Endothelial cell of hepatic sinusoid (primary cell): ENCODE measurements at regions not wholly inside any gene's neighbourhood (a gene's known extent, or its start where the extent isn't known, plus 50 kb on each side); places are given as distances from the start of the nearest gene placed in this dataset.
"Not testable (repeated sequence)": the region's sequence is repeated elsewhere in the genome, so short reads cannot be mapped to it uniquely, and the experiment has no call there.

Experiments used
- in situ Hi-C: cut with HindIII; loops from 2 replicates; pipeline ENCODE4 v1.10.0; 2017; ENCODE audit warnings: low sequenced_read_pairs

DNA sequence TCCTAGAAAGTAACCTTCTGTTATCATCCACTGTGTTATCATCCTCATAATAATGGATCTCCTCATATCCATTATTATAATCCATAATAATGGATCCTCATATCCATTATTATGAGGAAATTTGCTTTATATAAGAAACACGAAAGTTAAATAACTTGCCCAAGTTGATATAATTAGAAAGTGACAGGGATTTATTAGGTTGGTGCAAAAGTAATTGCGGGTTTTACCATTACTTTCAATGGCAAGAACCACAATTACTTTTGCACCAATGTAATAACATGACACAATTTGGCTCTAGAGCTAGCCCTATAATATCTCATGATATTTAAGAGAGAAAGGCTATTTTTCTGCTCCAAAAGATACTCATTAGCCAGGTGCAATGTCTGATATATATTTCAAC lies 275.7 kb upstream of the STXBP5 start:
- in situ Hi-C loops = no loop called here

DNA sequence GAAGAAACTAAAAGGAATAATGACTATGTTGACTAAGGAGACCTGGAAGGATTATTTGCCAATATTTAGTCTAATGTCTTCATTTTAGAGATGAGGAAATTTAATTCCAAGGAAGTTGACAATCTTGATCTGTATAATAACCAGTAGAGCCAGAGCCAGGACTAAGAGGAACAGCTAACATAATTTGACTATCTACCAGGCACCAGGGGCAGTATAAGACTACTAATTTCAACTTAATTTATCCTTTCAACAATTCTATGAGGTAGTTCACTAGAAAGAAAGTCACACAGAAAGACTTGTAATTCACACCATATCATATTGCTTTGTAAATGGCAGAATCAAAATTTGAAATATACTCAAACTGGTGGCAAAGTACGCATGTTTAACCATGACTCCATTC lies 273.0 kb upstream of the STXBP5 start:
- in situ Hi-C loops = loop anchor here (5.0 kb wide), 1 partner anchor 36 kb away; no protein-coding TSS in a partner anchor

DNA sequence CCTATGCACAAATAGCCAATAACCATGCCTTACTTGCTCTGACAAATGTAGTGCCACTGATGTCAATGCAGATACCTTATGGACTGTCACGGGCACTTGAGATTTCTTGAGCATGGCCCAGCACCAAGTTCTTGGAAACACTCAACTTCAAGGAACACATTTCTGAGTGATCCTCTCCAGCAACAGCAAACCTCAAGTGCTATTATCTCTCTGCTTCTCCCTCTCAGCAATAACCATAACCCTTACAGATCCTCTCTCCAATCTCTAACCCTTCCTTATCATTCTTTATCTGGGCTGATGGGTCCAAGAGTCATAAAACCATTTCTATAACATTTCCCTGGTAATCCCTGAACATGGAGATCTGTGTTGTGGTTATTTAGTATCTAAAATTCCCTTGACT lies 266.9 kb upstream of the STXBP5 start:
- in situ Hi-C loops = no loop called here

DNA sequence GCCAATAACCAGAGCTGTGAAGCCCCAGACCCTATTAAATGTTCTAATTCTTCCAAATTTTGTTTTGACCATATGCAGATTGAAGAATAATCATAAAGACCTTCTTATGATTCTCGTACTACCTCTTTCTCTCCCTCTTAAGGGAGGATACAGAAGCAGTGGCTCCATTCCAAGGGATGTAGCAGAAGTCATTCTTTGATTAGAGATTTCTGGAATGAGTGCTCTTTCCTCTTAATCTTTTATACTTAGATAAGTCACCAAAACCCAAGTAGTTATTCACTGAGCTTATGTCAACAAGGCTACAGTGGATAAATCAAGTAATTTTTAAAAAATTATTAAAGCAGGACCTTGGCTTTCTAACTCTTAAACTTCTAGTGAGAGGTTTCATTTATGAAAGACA lies 266.0 kb upstream of the STXBP5 start:
- in situ Hi-C loops = no loop called here

DNA sequence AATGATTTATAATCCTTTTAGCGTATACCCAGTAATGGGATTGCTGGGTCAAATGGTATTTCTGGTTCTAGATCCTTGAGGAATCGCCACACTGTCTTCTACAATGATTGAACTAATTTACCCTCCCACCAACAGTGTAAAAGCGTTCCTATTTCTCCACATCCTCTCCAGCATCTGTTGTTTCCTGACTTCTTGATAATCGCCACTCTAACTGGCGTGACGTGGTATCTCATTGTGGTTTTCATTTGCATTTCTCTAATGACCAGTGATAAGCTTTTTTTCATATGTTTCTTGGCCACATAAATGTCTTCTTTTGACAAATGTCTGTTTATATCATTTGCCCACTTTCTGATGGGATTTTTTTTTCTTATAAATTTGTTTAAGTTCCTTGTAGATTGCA lies 264.8 kb upstream of the STXBP5 start:
- in situ Hi-C loops = not testable (repeated sequence)

DNA sequence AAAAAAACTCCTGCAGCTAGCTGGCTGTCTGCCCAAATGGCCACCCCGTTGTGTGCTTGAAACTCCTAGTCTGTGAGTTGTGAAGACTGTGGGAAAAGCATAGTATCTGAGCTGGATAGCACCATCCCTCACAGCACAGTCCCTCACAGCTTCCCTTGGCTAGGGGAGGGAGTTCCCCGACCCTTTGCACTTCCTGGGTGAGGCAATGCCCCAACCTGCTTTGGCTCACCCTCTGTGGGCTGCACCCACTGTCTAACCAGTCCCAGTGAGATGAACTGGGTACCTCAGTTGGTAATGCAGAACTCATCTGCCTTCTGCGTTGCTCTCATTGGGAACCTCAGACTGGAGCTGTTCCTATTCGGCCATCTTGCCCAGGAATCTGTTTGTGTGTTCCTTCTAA lies 260.6 kb upstream of the STXBP5 start:
- in situ Hi-C loops = no loop called here

DNA sequence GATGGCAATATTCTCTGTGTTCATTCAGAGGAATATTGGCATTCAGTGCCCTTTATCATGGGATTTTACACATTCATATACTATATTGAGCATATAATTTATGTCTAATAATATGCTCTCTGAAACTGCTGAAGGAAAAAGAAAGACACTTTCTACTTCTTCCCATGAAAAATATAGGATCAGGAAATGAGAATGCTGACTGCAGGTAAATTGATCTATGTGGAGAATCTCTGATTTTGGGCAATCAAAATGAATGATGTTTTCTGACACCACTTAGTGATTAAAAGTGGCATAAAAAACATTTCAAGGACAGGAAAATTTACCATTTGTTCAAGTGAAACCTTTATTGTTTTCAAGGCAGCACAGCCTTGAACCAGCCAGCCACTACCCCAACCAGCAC lies 260.1 kb upstream of the STXBP5 start:
- in situ Hi-C loops = no loop called here

DNA sequence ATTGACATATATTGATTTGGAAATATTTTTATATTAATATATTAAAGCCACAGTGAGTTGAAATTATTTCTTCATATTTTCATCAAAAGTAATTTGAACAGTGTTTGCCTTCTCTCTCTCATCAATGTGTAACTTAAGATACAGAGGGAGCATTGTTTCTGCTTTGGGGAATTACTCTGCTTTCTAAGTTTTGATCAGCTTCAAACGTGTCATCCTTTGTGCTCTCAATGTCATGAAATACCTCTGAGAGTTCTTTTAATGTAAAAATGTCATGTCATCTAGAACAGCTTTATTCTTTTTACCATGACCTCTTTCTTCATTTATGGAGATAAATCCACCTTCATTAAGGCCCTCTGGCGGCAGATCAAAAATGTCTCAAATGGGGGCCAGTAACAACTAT lies 259.4 kb upstream of the STXBP5 start:
- in situ Hi-C loops = no loop called here

DNA sequence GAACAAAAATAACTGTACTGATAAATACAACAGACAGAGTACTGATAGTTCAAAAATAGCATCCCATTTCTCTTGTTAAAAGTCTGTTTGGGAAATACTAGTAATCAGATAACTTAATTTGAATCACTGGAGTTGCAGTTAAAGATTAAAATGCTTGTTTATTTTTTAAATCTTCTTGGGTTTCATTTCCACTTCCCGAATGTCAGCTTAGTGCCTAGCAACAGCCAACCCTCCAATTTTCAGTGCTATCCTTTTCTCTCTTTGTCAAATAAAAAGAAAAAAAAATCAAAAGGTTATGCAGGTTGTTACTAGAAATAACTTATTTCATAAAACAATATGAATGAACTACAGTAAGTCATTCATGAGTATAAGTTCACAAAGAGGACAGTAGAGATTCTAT lies 257.7 kb upstream of the STXBP5 start:
- in situ Hi-C loops = no loop called here

DNA sequence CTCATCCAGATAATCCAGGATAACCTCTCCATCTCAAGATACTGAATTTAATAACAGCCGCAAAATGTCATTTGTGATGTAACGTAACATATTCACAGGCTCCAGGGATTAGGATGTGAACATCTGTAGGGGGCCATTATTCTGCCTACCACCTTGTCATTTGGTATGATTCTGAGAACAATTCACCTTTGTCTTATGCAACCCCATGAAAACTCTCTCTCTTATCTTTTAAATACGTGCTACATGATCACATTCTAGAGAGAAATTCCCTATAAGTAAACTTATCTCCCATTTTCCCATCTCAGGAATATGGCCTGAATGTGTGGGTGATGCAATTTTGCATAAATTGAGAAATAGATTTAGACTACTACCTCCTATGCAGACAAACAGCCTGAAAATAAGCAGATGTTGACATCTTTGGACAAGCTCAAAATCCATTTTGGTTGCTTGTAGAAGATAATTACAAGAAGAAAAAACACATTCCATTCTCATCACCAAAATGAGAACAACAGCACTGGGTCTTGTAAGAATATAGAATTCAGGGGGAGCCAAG lies 255.4 kb upstream of the STXBP5 start:
- in situ Hi-C loops = no loop called here

DNA sequence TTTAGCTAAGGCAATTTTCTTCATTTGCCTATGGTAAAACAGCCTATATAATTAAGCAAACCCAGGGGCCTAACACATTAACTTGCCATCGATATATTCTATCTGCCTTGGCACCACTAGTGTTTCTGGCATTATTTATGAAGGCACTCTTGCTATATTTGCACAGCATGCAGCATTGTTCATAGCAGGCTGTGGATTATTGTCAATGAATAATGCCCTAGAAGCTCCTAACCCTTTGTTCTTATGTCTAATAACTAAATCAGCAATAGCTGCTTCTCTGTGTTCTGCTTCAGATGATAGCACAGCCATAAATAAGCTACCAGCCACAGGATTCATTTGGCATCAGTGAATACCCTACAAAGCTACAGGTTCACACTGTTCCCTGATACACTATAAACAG lies 254.8 kb upstream of the STXBP5 start:
- in situ Hi-C loops = no loop called here

DNA sequence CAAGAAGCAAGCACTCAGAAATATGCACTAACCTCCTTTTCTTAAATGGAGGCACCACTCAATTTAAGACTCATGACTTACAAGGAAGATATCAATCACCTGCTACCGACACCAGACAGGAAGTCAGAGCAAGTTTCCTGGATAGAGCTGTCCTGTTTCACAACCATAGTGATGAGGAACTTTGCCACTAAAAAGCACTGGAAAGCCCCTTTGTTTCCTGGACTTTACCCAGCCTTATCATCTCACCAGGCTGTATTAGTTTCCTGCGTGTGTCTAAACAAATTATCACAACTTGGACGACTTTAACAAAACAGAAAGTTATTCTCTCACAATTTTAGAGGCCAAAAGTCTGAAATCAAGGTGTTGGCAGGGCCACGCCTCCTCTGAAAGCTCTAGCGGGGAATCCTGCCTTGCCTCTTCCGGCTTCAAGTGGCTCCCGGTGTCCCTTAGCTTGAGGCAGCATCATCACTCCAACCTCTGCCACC lies 253.8 kb upstream of the STXBP5 start:
- in situ Hi-C loops = no loop called here

DNA sequence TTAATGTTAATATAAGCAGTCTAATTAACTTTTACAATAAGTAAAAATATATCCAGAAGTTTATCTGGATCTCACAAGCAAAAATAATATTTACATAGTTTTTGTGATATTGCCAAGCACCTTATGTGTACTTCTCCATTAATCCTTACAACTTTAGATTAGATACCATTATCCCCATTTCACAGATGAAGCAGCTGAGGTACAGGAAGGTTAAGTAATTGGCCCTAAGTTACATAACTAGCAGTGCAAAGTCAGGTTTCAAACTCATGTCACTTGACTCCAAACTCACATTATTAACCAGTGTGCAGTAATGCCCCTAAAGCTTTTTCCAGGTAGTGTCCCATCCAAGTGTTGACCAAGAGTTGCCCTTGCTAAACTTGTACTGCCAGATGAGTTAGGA lies 248.6 kb upstream of the STXBP5 start:
- in situ Hi-C loops = no loop called here

DNA sequence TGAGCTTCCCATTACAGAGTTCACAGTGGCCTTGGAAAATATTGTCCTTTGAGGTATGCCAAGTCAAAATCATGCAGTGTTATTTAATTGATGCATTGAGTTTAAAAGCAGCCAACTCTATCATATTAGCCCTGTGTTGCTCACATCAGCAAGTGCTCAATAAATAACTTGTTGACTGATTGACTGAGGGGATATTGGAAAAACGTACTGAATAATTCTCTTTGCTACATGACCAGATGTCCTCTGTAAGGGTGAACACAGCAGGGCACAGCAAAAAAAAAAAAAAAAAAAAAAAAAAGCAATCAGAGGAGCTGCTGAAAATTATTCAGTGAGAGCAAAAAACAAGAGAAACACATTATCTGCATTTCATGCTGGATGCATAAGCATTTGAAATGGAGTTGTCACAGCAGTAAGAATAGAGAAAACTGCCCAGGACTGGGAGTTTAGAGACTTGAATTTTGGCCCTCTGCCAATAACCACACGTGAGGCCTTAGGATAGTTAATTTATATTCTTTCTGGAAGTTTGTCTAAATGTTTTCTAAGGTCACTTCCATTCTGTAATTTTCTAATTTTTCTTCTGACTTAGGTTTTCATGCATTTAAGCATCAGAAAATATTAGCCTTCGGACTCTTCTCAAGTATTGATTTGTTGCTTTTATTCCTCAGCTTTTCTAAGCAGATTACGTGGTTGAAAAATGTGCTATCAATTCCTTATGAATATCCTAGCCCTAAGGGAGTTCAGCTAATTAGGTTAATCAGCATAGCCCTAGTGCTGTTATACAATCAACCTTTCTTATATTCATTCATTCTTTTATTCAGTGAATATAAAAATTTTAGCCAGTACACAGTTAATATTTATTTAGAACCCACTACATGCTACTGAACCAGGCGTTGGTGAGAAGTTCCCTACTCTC lies 246.8 kb upstream of the STXBP5 start:
- in situ Hi-C loops = no loop called here

DNA sequence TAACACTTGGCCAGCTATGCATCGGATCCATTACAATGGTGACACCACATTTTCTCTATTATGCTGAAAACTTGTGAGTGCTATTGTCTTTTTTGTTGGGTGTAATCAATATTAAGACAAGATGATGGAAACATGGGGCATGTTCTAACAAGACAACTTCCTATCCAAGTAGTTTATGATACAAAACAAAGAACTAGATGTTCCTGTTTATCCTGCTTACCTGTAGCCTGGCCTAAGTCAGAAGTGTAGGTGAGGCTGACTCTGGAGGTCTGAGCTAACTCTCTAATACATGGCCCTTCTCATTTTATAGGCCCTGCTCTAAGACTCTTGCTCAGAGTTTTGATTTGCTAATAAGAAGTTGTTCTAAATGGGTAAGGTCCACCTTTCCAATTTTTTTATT lies 242.4 kb upstream of the STXBP5 start:
- in situ Hi-C loops = no loop called here

DNA sequence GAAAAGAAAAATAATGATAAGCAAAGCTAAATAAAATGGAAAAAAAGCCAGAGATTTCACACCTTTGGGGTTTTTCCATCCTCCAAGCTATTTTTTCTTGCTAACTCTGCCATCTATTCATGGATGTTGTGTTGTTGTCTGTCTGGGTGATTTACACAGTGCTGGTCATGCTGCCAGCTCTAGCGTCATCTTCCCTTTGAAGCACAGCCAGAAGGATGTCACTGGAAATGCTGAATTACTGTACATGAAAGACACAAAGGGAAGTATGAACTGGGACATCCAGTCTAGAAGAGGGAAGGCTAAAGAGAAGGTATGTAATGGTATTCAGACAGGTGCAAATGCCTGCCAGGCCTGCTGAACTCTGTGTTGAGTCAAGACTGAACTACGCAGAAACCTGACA lies 241.9 kb upstream of the STXBP5 start:
- in situ Hi-C loops = no loop called here

DNA sequence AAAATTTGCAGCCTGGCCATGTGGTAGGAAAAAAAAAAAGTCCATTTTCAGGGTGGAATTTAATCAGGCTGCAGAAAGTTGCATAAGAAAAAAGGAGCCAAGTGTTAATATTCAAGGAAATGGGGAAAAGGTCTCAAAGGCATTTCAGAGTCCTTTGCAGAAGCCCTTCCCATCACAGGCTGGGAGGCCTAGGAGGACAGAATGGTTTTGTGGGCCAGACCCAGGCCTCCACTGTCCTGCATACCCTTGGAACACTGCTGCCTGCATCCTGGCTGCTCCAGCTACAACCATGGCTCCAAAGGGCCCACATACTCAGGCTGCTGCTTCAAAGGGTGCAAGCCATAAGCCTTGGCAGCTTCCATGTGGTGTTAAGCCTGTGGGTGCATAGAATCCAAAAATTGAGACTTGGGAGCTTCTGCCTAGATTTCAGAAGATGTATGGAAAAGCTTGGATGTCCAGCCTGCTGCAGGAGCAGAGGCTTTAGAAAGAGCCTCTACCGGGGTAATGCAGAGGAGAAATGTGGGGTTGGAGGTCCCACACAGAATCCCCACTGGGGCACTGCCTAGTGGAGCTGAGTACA lies 239.0 kb upstream of the STXBP5 start:
- in situ Hi-C loops = loop anchor here (5.0 kb wide), 1 partner anchor 33 kb away; no protein-coding TSS in a partner anchor

DNA sequence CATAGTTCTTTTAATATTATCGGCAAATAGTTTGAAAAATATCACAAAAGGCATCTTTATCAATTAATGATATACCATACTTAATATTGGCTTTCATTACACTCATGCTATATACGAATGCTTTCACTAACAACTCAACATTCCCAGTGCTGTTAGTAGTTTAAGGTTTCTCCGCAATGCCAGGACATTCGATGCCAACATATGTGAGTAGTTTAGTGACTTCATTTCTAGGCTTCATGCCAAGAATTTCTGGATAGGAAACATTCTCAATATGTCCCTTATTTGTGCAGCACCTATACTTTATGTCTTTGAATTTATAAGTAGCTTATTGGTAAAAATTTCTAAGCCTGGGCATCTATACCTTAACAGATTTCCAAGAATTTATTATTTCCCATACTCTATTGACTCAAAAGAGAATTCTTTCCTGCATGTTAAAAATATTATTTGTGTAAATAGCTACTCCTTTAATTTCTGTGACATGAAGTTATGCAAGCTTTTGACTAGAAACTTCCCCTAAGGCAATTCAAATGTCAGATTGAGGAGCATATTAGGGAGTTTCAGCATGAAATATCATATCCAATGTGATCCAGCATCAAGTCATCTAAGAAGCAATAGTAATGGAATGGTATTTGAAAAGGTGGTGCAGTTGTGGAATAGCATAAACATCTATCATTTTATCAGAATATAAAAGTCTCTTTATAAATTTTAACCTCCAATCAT lies 236.0 kb upstream of the STXBP5 start:
- in situ Hi-C loops = loop anchor here (5.0 kb wide), 1 partner anchor 36 kb away; no protein-coding TSS in a partner anchor

DNA sequence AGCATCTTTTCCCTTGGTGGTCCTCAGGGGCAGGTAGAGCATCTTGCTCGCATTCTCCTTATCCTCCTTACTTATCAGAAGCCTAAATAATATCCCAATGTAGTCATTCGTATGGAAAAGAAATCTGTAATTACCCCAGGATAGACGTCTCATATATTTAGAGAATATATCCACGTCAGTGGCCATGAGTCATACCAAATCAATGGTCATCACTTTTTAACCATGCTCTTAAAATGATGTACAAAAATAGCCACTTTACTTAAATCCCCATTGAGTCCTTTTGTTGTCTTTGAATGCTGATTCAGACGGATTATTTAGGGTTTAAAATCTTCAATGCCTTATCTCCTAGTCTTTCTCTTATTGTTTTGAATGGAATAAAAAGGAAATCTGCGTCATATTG lies 231.7 kb upstream of the STXBP5 start:
- in situ Hi-C loops = no loop called here

DNA sequence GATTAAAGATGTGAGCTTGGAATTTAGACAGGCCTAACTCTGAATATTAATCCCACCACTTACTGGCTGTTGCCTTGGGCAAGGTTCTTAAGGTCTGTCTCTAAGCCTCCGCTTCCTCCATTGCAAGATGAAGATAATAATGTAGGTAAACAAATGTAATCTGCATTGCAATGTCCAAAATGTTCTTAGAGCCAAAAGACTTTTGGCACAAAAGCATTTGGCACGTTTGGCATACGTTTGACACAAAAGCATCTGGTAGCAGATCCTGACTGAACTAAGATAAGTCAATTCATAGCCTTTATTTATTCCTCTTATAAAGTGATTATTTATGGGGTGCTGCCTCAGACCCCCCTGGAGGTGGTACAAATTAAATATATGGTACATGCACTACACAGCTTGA lies 229.9 kb upstream of the STXBP5 start:
- in situ Hi-C loops = no loop called here

DNA sequence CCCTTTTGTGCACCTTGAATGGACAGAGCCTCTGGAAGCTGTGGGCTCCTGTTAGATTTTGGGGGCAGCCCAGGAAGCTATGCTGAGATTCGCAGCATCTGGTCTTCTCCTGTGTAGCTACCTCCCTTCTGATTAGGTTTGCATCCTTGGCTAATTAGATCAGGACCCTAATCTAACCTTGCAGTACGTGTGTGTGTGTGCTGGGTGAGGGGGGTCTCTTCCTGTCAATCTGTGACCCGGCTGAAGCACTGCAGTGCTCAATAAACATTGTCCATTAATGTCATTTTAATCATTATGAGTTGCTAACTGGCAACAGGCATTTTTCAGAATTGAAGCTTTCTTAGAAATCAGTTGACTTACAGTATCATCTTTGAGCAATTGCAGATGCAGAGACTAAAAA lies 229.1 kb upstream of the STXBP5 start:
- in situ Hi-C loops = no loop called here
